Right cardiac atrium (tissue), 5 donors: ENCODE measurements at regions not wholly inside any gene's neighbourhood (a gene's known extent, or its start where the extent isn't known, plus 50 kb on each side); places are given as distances from the start of the nearest gene placed in this dataset.

Source experiments
- ATAC-seq, 2 donors: fragments of 200-7000 bp; cut with Tn5 transposase; one replicate each; pipeline versions ENCODE4 v1.8.0 to v1.9.1; 2020; ENCODE audit warnings: moderate library complexity in 2 of 2, mild to moderate bottlenecking in 1 of 2
- DNase-seq, 3 donors: peaks; one replicate each; pipeline ENCODE4 v3.0.0-alpha.2; 2020
- H3K27ac ChIP-seq: one replicate; pipeline ENCODE4 v1.5.1; 2013; ENCODE audit warnings: mild to moderate bottlenecking, low read length, control low read depth, moderate library complexity
- H3K27me3 ChIP-seq: one replicate; pipeline ENCODE4 v1.6.1; 2013; ENCODE audit not compliant: control insufficient read depth, insufficient read depth
- H3K4me1 ChIP-seq: one replicate; pipeline ENCODE4 v1.6.1; 2013; ENCODE audit warnings: low read length; ENCODE audit not compliant: control insufficient read depth, insufficient read depth
- H3K4me3 ChIP-seq: one replicate; pipeline ENCODE4 v1.5.1; 2013; ENCODE audit warnings: low read length, control low read depth
- H3K9me3 ChIP-seq: one replicate; pipeline ENCODE4 v1.6.1; 2013; ENCODE audit warnings: low read length; ENCODE audit not compliant: control insufficient read depth
- WGBS: extraction: QIAGEN DNeasy Blood & Tissue Kit; methylation state at CpG from one replicate; pipeline ENCODE4 v1.1.7; 2013; 5-methylcytosine and 5-hydroxymethylcytosine counted together
- intact Hi-C, 4 donors: fragments of 100-400 bp; cut with DNase I; formaldehyde crosslinking; loops; one replicate each; pipeline versions ENCODE4 v1.11.0 to v1.14.0; 2022 to 2023
- donor health status: healthy with polysubstance abuse.
- donor health status: DM: no; HTN: yes; CAD: no.
- donor health status: DM: no; HTN: no; CAD: no.
- donor health status: DM: no; HTN: yes; CAD: no; lungs with severe emphysema.
- donor health status: DM: yes; HTN: yes; CAD: no.

DNA sequence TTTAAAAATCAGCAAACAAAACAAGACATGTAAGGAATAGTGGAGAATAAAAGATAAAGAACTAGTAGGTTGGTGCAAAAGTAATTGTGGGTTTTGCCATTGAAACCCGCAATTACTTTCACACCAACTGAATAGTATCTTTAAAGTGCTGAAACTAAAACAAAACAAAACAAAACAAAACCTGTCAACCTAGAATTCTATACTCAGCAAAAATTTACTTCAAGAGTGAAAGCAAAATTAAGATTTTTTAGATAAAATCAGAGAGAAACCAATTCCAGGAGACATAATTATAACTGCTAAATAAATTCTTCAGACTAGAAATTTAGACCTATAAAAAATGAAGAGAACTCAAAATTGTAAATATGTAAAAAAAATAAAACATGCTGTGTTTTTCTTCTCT is 114.0 kb upstream of the TSPAN2 start:
- intact Hi-C loops: no loop called here
- H3K27ac ChIP-seq: no peak overlapping the region

DNA sequence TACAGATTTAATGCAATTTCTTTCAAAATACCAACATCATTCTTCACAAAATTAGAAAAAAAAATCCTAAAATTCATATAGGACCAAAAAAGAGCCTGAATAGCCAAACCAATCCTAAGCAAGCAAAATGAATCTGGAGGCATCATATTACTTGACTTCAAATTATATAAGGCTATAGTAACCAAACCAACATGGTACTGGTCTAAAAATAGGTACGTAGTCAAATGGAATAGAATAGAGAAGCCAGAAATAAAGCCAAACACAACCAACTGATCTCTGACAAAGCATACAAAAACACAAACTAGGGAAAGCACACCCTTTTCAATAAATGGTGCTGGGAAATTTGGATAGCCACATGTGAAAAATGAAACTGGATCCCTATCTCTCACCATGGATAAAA is 112.3 kb upstream of the TSPAN2 start:
- no peak for ATAC-seq
- DNase-seq: no peak
- intact Hi-C loops: no loop called here
- Histone ChIP-seq H3K27ac (no peak overlapping the region), H3K4me1 (no peaks in the 10 kb centered on the region), H3K4me3 (no peak overlapping the region), H3K27me3 (no peaks in the 10 kb centered on the region), H3K9me3 (no peaks in the 10 kb centered on the region)
- 55% methylated on average over 1 of the region's 1 CpG for WGBS

More for the DNA sequence above, 114.0 kb upstream of the TSPAN2 start:
- no peaks in the 10 kb centered on the region for H3K27me3 ChIP-seq
- 95% methylated on average over 1 of the region's 1 CpG for WGBS
- H3K9me3 ChIP-seq: no peaks in the 10 kb centered on the region
- no peak overlapping the region for H3K4me3 ChIP-seq
- DNase-seq (no peak), ATAC-seq (no peak)
- H3K4me1 ChIP-seq: no peaks in the 10 kb centered on the region

DNA sequence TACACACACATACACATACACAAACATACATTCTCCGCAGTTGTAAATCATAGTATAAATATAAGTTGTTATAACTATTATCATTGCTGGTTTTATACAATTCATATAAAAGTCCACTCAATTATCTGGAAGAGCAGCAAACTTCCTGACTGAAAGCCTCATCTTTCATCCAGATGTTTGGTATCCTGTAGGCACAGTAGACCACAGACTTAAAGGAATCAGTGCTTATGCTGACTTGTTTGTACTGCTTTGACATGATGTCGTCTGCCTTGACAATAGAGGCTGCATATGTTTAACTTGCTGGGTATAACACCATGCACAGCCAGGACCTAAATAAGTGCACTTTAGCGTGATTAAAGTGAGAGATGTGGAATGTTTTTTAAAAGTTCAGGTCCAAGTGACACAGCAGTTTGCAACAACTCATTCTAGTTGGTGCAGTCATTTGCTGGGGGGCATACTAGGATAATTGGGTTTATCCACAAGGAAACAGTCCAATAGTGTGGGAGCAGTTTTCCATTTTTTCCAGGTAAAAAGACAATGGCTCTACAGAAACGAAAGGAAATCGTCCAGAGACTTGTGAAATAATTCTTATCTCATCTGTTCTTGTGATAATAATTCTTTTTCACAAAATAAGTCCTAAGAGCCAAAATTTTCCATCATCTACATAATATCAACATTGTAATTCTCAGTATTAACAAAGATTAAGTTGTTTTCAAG is 110.3 kb upstream of the TSPAN2 start:
- Histone ChIP-seq H3K4me3 (no peak overlapping the region), H3K9me3 (no peaks in the 10 kb centered on the region), H3K4me1 (no peaks in the 10 kb centered on the region), H3K27me3 (no peaks in the 10 kb centered on the region), H3K27ac (peak overlapping the region; percentile 20)
- DNase-seq (no peak), ATAC-seq (peak; percentile 42 to 45)
- WGBS: 45% methylated on average over 5 of the region's 5 CpGs
- intact Hi-C loops: no loop called here

DNA sequence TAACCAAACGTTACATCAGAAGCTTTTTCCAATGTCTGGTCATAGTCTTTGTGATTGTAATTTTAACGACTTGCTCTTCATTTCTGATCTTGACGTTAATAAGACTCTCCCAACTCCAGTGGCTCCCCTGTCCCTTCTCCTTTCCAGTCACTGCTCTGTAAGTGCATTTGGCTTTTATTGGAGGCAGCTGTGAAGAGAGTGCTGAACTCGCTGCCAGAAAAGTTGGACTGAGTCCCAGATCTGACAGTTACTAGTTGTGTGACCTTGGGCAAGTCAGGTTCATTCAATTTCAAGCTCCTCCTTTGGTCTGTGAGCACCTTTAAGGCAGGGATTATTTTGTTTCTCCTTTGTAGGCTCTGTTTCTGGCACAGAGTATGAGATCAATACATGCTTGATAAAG is 109.6 kb upstream of the TSPAN2 start:
- H3K27me3 ChIP-seq: no peaks in the 10 kb centered on the region
- DNase-seq: peak in 2 of 3 donors; percentile 50 to 79
- WGBS: 25% methylated on average over 4 of the region's 4 CpGs
- H3K4me1 ChIP-seq: no peaks in the 10 kb centered on the region
- no peaks in the 10 kb centered on the region for H3K9me3 ChIP-seq
- intact Hi-C loops: no loop called here
- no peak overlapping the region for H3K4me3 ChIP-seq
- H3K27ac ChIP-seq: no peak overlapping the region
- peak; percentile 89 to 92 for ATAC-seq

DNA sequence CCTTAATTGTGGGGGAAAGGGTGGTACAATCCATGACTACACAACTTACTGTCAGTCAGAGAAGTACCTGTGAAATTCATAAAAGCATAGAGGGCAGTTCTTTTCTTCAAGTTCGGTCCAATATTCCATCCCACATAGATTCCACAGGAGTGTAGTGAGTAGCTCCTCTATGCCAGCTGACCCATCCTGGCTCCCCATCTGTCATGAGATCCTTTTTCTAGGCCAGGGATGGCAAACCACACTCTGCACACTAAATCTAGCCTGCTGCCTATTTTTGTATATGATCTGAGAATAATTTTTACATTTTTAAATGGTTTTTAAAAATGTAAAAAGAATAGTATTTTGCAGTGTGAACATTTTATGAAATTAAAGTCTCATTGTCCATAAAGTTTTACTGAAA is 107.0 kb upstream of the TSPAN2 start:
- Histone ChIP-seq H3K4me3 (no peak overlapping the region), H3K4me1 (no peaks in the 10 kb centered on the region), H3K9me3 (no peaks in the 10 kb centered on the region), H3K27ac (no peak overlapping the region), H3K27me3 (no peaks in the 10 kb centered on the region)
- intact Hi-C loops: no loop called here
- ATAC-seq: no peak
- no peak for DNase-seq
- 89% methylated on average over 1 of the region's 1 CpG for WGBS

DNA sequence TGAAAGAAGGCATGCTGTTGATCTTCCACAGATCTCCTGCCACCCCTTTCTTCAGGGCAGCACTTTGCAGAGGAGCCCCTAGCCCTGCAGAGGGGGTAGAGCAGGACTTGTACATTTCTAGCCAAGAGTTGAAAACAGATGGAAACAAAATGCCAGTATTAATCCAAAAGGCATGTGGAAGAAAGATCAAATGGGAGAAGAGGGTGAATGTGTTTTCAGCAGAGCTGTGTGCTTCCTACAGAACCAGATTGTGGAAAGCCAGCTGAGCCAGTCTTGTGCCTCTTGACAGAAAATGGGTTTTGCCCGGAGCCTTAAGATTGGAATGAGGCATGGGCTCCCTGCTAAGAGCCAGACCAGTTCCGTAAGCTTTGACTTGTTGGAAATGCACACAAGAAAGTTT is 105.2 kb upstream of the TSPAN2 start:
- Histone ChIP-seq H3K4me1 (no peaks in the 10 kb centered on the region), H3K27me3 (no peaks in the 10 kb centered on the region), H3K4me3 (no peak overlapping the region), H3K27ac (no peak overlapping the region), H3K9me3 (peaks cover 1% of the 10 kb centered on the region)
- WGBS: 40% methylated on average over 2 of the region's 2 CpGs
- DNase-seq (no peak), ATAC-seq (no peak)
- intact Hi-C loops: no loop called here

DNA sequence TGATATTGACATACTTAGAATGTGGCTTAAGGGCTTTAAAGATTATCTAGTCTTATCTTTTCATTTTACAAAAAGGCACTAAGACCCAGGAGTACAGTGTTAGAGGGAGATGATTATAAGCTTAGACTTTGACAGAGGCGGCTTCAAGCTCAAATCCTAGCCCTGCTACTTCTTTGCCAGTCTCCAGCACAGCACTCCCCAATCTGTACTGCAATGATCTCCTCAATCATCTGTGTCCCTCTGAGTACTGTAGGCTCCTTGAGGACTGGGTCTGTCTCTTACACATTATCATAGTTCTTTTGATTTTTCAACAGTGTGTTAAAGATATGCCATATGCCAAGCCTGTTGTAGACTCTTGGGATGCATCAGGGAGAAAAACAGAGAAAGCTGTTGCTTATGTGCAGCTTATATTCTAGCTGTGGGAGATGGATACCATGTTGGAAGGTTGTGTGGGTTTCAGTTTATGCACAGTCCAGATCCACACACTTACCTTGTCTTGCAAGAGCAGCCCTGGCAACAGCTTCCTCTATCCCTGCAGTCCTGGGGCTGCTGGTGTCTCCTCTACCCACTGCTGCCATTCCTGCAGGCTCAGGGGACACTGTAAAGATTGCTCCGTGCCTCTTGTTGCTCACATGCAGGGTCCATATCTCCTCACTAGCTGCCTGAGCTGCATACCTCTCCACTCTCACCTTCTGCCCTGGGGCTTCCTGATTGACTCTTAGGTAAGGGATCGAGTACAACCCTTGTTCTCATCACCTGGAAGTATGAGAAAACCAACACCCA is 103.9 kb upstream of the TSPAN2 start:
- no peak for ATAC-seq
- 74% methylated on average over 3 of the region's 3 CpGs for WGBS
- H3K4me1 ChIP-seq: no peaks in the 10 kb centered on the region
- no peak overlapping the region for H3K4me3 ChIP-seq
- H3K9me3 ChIP-seq: peaks cover 1% of the 10 kb centered on the region
- intact Hi-C loops: no loop called here
- no peaks in the 10 kb centered on the region for H3K27me3 ChIP-seq
- DNase-seq: no peak
- H3K27ac ChIP-seq: no peak overlapping the region

DNA sequence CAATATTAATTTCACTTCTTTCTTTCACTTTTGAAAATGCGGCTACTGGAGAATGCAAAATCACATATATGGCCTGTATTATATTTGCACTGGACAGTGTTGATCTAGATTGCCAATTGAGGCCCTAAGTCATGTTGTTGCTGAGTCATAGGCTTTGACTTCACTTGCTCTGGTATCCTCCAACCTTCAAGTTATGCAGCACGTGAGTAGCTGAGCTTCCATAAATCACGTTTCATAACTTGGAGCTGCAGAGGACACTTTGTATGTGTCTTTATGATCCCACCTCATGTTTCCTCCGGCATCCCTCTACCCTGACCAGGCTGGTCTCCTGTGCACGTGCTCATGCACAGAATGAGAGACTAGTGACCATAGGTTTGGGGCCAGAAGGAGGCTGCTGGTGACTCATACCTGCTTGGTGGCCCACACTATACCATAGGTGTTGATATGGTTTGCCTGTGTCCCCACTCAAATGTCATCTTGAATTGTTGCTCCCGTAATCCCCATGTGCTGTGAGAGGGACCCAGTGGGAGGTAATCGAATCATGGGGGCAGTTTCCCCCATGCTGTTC is 103.0 kb upstream of the TSPAN2 start:
- no peak overlapping the region for H3K4me3 ChIP-seq
- intact Hi-C loops: no loop called here
- no peaks in the 10 kb centered on the region for H3K27me3 ChIP-seq
- H3K9me3 ChIP-seq: peaks cover 1% of the 10 kb centered on the region
- no peak for ATAC-seq
- no peak overlapping the region for H3K27ac ChIP-seq
- WGBS: 84% methylated on average over 7 of the region's 7 CpGs
- no peaks in the 10 kb centered on the region for H3K4me1 ChIP-seq
- DNase-seq: no peak

DNA sequence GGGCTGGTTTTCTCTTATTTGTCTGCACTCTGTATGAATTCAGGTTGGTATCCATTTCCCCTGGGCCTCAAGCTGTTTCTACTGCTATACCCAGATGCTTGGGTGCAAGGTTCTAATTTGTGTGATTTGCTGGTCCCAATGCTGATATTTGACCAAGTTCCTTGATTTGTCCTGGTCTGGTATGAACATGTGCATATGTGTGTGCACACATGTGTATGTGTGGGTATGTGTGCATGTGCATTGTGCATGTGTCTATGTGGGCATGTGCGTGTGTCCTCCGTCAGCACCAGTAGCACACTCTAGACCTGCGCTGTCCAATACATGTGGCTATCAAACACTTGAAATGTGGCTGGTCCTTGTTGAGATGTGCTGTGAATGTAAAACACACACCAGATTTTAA is 102.4 kb upstream of the TSPAN2 start:
- intact Hi-C loops: no loop called here
- 98% methylated on average over 3 of the region's 3 CpGs for WGBS
- Histone ChIP-seq H3K27me3 (no peaks in the 10 kb centered on the region), H3K27ac (no peak overlapping the region), H3K4me1 (no peaks in the 10 kb centered on the region), H3K4me3 (no peak overlapping the region), H3K9me3 (peaks cover 1% of the 10 kb centered on the region)
- ATAC-seq: no peak
- DNase-seq: no peak

DNA sequence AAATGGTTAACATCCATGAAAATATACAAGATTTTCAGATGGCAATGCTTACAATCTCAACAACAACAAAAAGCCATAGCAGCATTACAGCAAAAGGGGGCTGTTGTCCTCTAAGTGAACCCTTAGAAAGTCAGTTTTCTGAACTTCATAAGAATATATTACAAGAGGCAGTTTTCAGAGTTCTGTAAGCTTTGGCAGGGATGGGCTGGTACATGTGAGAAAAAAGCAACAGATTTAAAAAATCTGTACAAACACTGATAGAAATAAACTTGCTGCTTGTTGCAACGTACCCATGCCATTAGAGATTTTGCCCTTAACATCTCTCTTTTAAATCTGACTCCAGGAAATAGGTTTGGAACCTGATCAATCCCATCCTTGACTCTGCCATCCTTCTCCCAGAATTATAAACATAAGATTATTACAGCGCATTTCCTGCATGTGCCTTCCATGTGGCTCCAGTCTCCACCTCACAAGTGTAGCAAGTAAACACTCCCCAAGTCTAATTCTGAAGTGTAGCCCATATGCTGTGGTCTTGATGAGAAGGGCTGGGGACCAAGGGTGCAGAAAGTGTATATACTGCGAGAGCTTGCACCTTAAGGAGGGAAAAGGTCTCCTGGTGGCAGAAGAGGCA is 101.4 kb upstream of the TSPAN2 start:
- WGBS: 73% methylated on average over 3 of the region's 3 CpGs
- intact Hi-C loops: no loop called here
- Histone ChIP-seq H3K4me3 (no peak overlapping the region), H3K4me1 (no peaks in the 10 kb centered on the region), H3K9me3 (peaks cover 1% of the 10 kb centered on the region), H3K27me3 (no peaks in the 10 kb centered on the region), H3K27ac (no peak overlapping the region)
- no peak for DNase-seq
- ATAC-seq: no peak
